Pancreas (tissue), 10 donors: ENCODE measurements at regions not wholly inside any gene's neighbourhood (a gene's known extent, or its start where the extent isn't known, plus 50 kb on each side); places are given as distances from the start of the nearest gene placed in this dataset.

Experiments
- ATAC-seq, 4 donors: fragments of 200-7000 bp; cut with Tn5 transposase; one replicate each; pipeline versions ENCODE4 v1.8.0 to v1.9.1; 2020; ENCODE audit warnings: mild to moderate bottlenecking in 4 of 4, moderate library complexity in 4 of 4
- DNase-seq, 6 donors: peaks; one replicate each; pipeline ENCODE4 v3.0.0-alpha.2; 2020
- FAIRE-seq: peaks from 2 replicates; lab custom pipeline; 2012; peaks lifted over from hg19 to GRCh38; lab: Jason Lieb, UNC
- H3K27ac ChIP-seq, 4 donors: fragments of 200-600 bp; sonication (generic); 1 replicate in 3 of 4; 2 replicates in 1 of 4; pipeline versions ENCODE4 v1.5.0 to v1.8.0; 2020
- H3K27me3 ChIP-seq, 4 donors: fragments of 200-600 bp; one replicate each; pipeline ENCODE4 v1.8.0; 2021
- H3K36me3 ChIP-seq, 3 donors: fragments of 200-600 bp; sonication (generic) in 1 of 3; one replicate each; pipeline versions ENCODE4 v1.5.0 to v1.8.0; 2020 to 2021
- H3K4me1 ChIP-seq, 3 donors: fragments of 200-600 bp; one replicate each; pipeline ENCODE4 v1.8.0; 2021
- H3K4me3 ChIP-seq, 4 donors: fragments of 200-600 bp; sonication (generic) in 2 of 4; one replicate each; pipeline versions ENCODE4 v1.5.0 to v1.8.0; 2020 to 2021
- H3K9me3 ChIP-seq, 4 donors: fragments of 200-600 bp; one replicate each; pipeline ENCODE4 v1.8.0; 2021
- CTCF ChIP-seq, 4 donors: fragments of 200-600 bp; sonication (generic) in 3 of 4; IDR thresholded peaks; one replicate each; pipeline versions ENCODE4 v1.5.0 to v1.8.0; 2021; ENCODE audit warnings: antibody characterized with exemption in 4 of 4
- WGBS, 2 donors: extraction: QIAGEN DNeasy Blood & Tissue Kit; methylation state at CpG; one replicate each; pipeline ENCODE4 v1.1.7; 2013; 5-methylcytosine and 5-hydroxymethylcytosine counted together
- intact Hi-C, 3 donors: fragments of 100-400 bp; cut with DNase I; formaldehyde crosslinking; loops; one replicate each; pipeline versions ENCODE4 v1.11.1 to v1.14.2; 2022
- donor health status: healthy with polysubstance abuse.
- donor health status: DM: no; HTN: no; CAD: no; lungs with moderate emphysema.
- donor health status: DM: no; HTN: no; CAD: no.
- donor health status: control.
- donor health status: control.
- donor health status: Bipolar disorder and iron deficiency.
- donor health status: DM: yes; HTN: yes; CAD: no.
- donor health status: DM: no; HTN: no; CAD: no.
- donor health status: DM: no; HTN: no; CAD: no.
- donor health status: DM: yes; HTN: yes; CAD: no.

GRCh38 chr11:129598378-129598777 lies 217.3 kb upstream of the TMEM45B start:
- no peaks in the 10 kb centered on the region for H3K4me1 ChIP-seq
- H3K9me3 ChIP-seq = no peaks in the 10 kb centered on the region
- intact Hi-C loops = no loop called here
- no peaks in the 10 kb centered on the region for H3K27me3 ChIP-seq
- TF ChIP-seq CTCF (IDR thresholded peaks at IDR 0.05) = no peak
- H3K36me3 ChIP-seq = no peaks in the 10 kb centered on the region
- ATAC-seq (no peak), DNase-seq (no peak), FAIRE-seq (no peak)
- H3K27ac ChIP-seq = no peak overlapping the region
- WGBS, 2 donors = 84 to 100% methylated on average over 3 of the region's 3 CpGs
- H3K4me3 ChIP-seq = no peak overlapping the region

- intact Hi-C loops = no loop called here
- Histone ChIP-seq H3K4me1 (no peaks in the 10 kb centered on the region), H3K9me3 (no peaks in the 10 kb centered on the region), H3K27me3 (no peaks in the 10 kb centered on the region), H3K27ac (no peak overlapping the region), H3K4me3 (no peak overlapping the region), H3K36me3 (no peaks in the 10 kb centered on the region)
- no peak for TF ChIP-seq CTCF (IDR thresholded peaks at IDR 0.05)
- DNase-seq = no peak
- ATAC-seq = no peak
- no peak for FAIRE-seq
Measured at GRCh38 chr11:129605815-129606214, 209.8 kb upstream of the TMEM45B start.

GRCh38 chr11:129608711-129609110 lies 206.9 kb upstream of the TMEM45B start:
- H3K9me3 ChIP-seq = no peaks in the 10 kb centered on the region
- H3K27me3 ChIP-seq = no peaks in the 10 kb centered on the region
- H3K36me3 ChIP-seq = no peaks in the 10 kb centered on the region
- WGBS, 2 donors = 63% methylated on average over 6 of the region's 6 CpGs
- ATAC-seq (no peak), FAIRE-seq (no peak), DNase-seq (no peak)
- no peak overlapping the region for H3K4me3 ChIP-seq
- intact Hi-C loops = no loop called here
- no peak overlapping the region for H3K27ac ChIP-seq
- H3K4me1 ChIP-seq = peaks cover 0 to 7% (median 0%) of the 10 kb centered on the region in 3 donors
- no peak for TF ChIP-seq CTCF (IDR thresholded peaks at IDR 0.05)

GRCh38 chr11:129610125-129610524 lies 205.5 kb upstream of the TMEM45B start:
- intact Hi-C loops = no loop called here
- Histone ChIP-seq H3K4me1 (peaks cover 0 to 7% (median 0%) of the 10 kb centered on the region in 3 donors), H3K4me3 (no peak overlapping the region), H3K27me3 (no peaks in the 10 kb centered on the region), H3K27ac (no peak overlapping the region), H3K9me3 (no peaks in the 10 kb centered on the region), H3K36me3 (no peaks in the 10 kb centered on the region)
- TF ChIP-seq CTCF (IDR thresholded peaks at IDR 0.05) = no peak
- FAIRE-seq (no peak), DNase-seq (no peak), ATAC-seq (no peak)
- WGBS, 2 donors = 88 to 92% methylated on average over 7 of the region's 7 CpGs

GRCh38 chr11:129610545-129610944 lies 205.1 kb upstream of the TMEM45B start:
- DNase-seq (no peak), FAIRE-seq (no peak), ATAC-seq (no peak)
- Histone ChIP-seq H3K9me3 (no peaks in the 10 kb centered on the region), H3K27me3 (no peaks in the 10 kb centered on the region), H3K4me1 (peaks cover 0 to 7% (median 0%) of the 10 kb centered on the region in 3 donors), H3K4me3 (no peak overlapping the region), H3K36me3 (no peaks in the 10 kb centered on the region), H3K27ac (no peak overlapping the region)
- TF ChIP-seq CTCF (IDR thresholded peaks at IDR 0.05) = no peak
- WGBS, 2 donors = 88 to 90% methylated on average over 5 of the region's 5 CpGs
- intact Hi-C loops = no loop called here
